ENCODE measurements at regions not wholly inside any gene's neighbourhood (a gene's known extent, or its start where the extent isn't known, plus 50 kb on each side); places are given as distances from the start of the nearest gene placed in this dataset.

DNA sequence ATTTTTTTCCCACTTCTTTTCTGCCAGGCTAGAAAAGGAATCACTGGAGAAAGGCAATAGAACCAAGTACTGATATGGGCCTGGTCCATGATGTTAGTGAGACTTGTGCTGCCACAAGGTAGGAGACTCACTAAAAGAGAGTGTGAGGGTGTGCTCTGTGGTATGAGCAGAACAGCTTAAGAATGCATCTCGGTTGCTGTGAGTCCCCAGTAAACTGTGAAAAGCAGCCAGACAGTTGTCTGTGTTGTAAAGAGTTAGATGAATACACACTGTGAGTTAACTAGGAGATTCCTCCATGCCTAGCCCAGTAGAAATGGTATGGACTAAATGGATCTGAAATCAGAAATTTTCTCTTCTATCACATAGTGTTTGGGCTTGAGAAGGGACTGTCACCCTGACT, 1177.3 kb upstream of the MIR17HG start:
- ATAC-seq (ENCODE audit: poor library complexity): no peak
- intact Hi-C loops (cut with DNase I): no loop called here
- no peak for DNase-seq

DNA sequence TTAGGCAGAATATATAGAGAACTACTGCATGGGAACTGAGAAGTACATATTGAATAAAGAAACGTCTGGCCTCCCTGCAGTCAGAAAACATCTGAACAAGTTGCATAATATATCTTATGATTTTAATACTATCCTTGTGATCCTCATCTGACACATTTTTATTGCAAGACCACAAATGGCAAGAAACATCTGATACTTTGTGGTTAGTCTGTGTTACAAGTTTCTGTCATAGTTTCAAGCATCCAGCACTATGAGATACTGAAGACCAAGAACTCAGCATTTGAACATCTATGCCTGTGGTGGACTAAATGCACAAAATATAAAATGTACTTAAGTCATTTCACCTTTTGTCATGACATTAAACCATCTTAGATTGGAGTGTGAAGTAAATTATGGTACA, 1175.8 kb upstream of the MIR17HG start:
- ATAC-seq (ENCODE audit: poor library complexity) (no peak), DNase-seq (no peak)
- intact Hi-C loops (cut with DNase I): no loop called here

DNA sequence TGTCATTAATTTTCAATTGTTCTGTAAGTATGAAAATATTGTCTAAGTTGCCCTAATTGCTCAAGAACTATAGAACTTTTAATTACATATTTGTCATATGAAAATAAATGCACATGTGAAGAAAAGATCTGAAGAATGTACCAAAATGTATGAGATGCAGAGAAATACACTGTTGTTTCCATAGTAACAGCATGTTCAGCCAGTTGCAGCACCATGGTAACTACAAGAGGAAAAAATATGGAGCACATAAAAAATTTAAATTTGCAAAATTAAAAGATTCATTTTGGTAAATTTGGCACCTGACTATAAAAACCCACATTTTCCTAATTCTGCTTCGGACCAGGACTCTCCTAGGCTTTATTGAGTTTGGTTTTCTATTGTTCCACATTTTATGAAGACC, 1170.0 kb upstream of the MIR17HG start:
- ATAC-seq (ENCODE audit: poor library complexity) (no peak), DNase-seq (no peak)
- intact Hi-C loops (cut with DNase I): no loop called here

DNA sequence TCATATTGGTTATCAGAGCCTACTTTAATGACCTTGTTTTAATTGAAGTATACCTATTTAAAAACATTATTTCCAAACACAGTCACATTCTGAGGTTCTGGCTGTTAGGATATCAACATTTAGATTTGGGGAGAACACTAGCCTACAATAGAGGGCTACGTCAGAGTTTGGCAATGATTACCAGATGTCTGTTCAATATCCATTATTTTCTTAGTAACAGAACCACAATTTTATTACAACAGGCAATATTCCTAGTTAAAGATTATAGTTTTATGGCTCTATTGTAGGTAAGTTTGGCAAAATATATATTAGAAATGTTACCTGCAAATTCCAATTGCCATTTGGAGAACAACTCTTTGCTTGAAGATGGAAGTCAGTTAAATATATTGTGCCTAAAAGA, 1163.1 kb upstream of the MIR17HG start:
- intact Hi-C loops (cut with DNase I): no loop called here
- no peak for ATAC-seq (ENCODE audit: poor library complexity)
- DNase-seq: no peak

DNA sequence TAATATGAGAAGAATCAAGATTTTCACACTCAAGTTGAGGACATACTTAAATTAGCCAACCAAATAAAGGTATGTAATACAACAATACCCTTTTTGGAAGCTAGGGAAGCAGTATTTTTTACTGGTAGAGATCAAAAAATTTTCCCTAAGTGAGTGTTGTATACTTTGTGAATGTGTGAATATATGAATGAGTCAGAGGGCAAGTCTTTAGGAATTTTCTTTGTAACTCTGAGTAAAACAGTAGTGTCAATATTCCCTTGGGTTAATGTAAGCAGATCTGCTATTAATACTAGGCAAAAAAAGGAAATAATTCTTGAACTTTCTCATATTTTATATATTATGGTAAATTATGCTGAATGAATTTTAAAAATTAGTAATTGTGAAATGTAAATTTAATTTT, 1161.8 kb upstream of the MIR17HG start:
- ATAC-seq (ENCODE audit: poor library complexity): no peak
- intact Hi-C loops (cut with DNase I): no loop called here
- DNase-seq: no peak

DNA sequence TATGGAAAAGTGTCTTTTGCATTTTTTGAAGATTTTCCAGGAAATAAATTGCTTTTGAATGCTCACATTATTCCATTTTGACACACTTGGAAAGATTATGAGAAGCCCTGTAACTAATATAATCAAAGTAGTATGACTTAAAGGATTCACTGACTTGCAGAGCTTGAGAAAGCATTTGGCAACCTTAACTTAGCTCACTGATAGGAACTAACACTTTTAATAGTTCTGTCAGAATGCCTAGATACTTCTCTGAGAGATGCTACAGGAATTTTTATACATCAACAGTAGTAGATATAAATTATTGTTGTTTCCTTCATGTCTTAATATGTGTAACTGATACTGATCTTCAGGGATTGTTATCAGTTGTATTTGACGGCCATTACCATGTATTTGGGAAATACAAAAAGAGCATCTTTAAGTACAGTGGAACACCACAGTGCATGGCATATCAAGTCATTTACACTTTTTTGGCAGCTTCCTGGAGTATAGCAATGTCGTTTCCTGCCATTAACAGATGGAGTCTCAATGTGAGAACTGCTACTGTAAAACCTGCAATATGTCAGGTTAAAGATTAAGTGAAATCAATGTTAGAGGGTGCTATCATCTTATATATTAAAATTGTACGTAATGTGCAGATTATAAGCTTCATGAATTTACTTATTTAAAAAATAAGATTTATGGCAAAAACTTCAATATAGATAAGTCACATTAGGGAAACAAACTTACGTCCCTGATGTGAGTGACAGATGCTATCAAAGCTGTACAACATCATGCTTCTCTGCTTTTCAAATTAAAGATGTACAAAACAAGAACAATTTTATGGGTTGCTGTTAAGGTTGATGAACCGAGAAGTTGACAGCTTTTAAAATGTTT, 1159.8 kb upstream of the MIR17HG start:
- intact Hi-C loops (cut with DNase I): no loop called here
- no peak for ATAC-seq (ENCODE audit: poor library complexity)
- DNase-seq: no peak

DNA sequence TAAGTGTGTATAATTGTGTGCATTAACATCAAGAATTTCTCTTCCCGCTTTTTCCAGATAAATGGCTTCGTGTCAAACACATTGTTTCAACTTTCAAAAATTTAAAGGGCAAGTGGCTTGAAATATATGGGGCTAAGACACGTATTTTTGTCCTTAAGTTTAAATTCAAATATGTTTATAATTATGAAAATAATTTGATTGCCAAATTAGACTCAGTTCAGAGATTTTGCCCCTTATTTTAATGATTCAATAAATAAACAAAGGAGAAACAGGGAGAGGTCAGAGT, 1159.2 kb upstream of the MIR17HG start:
- ATAC-seq (ENCODE audit: poor library complexity) (no peak), DNase-seq (no peak)
- intact Hi-C loops (cut with DNase I): no loop called here

DNA sequence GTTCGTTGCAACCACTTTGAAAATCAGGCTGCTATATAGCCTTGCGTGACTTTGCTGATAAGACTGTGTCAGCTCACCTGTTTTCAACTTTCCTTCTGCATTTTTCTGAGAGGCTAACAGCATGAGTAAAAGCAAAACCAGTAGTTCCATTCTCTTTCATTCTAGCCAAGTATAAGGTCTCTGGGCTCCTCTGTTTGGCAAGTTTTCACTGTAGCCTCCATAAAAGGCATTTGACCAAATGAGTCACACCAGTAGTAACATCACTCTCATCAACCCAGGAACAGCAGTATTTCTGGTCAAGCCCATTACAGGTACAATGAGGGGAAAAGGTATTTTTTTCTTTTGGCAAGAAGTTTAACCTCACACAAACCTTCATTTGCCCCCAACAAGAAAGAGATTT, 1149.8 kb upstream of the MIR17HG start:
- DNase-seq: no peak
- intact Hi-C loops (cut with DNase I): no loop called here
- ATAC-seq (ENCODE audit: poor library complexity): no peak

DNA sequence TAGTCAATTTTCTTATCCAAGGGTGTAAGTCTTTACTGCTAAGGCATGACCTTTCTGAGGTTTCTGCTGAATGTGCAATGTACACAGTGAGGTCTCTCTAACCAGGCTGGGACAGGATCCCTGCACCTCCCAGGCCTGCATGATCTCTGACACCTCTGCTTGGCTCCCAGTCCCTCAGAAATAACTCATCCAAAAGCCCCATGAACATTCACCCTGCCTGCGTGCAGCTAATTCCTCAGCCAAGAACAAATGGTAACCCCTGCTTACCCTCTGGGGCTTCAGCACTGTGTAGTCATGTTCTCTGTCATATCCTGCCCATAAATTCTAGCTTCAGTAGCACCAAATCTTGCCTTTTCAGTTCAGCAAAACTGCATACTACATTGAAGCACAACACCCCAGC, 1146.3 kb upstream of the MIR17HG start:
- ATAC-seq (ENCODE audit: poor library complexity): peak; percentile 89
- no peak for DNase-seq
- intact Hi-C loops (cut with DNase I): no loop called here

DNA sequence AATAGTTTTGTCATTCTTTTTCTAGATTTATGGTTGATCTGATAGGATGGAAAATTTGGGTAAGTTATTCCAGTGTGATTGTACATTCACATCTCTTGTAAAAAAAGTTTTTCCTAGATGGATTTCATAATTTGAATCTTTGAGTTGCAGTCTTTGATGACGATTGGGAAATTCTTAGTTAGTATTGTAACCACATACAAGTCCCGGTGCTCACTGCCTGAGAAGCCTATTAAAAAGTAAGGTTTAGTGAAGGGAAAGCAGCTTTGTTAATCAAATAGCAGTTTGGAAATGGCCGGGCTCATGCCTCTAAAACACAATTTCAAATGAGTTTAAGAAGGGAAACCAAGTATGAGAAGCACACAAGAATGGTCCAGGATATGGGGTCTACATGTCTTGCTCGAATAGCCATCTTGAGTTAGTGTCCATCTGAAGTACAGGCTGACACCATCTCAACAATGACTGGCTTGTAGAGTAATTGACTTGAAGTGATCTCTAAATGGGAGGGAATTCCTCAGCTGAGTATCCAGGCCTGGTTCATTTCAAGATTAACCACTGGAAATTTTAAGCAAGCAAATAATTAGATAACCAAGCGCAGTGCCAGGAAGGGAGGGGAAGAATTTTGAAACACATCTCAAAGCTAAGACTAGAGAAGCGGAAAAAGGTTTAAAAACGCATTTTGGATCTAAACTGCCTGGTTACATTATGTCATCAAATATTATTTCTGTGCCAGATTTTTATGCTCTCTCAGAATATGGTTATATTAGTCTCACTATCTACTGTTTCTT, 1145.6 kb upstream of the MIR17HG start:
- DNase-seq: no peak
- intact Hi-C loops (cut with DNase I): no loop called here
- ATAC-seq (ENCODE audit: poor library complexity): peak; percentile 89

DNA sequence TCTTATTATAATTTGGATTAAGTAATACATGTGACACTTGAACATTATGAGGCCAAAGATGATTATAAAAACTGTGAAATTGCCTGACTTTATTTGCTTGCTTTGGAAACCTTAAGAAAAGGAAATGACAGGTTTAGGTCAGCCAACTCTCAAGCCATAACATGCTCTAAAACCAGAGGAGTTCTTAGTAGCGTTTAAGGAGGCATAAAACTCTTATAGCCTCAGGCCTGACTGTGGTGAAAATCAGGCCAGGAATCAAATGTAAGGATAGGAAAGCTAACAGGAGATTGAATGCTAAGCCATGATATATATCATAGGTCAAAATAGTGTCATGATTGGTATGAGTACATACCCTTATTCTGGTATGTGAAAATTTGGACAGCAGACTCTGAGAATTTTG, 1142.4 kb upstream of the MIR17HG start:
- intact Hi-C loops (cut with DNase I): no loop called here
- ATAC-seq (ENCODE audit: poor library complexity) (no peak), DNase-seq (no peak)

DNA sequence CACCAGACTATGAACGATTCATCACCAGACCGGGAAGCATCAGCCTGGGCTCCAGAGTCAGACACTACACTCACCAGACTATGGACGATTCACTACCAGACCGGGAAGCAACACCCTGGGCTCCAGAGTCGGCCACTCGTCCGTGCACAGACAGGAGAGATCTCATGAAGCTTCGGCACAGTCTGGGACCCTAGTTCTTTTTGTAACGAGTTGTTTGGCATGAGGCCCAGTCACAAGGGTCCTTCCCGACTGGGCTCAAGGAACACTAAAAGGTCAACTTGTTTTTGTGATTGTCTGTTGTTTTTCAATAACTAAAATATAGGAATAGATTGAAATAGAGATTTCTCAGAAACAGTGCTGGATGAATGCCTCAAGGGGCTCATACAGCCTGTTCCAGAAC, 1141.6 kb upstream of the MIR17HG start:
- DNase-seq (no peak), ATAC-seq (ENCODE audit: poor library complexity) (no peak)
- intact Hi-C loops (cut with DNase I): no loop called here

DNA sequence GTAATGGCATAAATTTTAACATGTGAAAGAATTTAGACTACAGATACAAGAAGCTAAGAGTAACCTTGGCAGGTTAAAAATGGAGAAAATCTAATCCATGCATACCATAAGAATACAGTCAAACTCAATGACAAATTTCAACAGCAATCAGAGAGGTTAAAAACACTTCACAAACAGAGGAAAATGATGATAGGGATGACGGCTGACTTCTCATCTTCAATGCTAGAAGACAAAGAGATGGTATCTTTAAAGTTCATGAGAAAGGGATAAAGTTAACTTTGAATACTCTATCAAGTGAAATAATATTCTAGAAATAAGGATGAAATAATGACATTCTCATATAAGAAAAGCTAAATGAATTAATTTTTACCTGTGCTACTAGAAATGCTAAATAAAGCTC, 1130.2 kb upstream of the MIR17HG start:
- ATAC-seq (ENCODE audit: poor library complexity): no peak
- intact Hi-C loops (cut with DNase I): no loop called here
- no peak for DNase-seq

DNA sequence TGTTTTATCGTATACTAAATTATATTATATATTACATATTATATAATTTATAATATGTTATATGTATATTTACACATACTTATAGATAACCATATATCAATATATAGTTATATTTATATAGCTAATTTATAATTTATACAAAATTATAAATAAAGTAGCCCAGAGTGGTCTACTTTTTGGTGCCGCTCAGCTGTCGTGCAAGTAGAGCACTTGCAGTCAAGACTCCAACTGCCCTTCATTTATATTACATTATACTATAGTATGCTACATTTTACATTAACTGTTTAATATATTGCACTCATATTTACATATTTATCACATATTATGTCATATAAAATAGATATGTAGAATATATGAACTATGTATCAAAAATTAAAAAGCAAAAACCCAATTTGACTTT, 1124.7 kb upstream of the MIR17HG start:
- ATAC-seq (ENCODE audit: poor library complexity) (no peak), DNase-seq (no peak)
- intact Hi-C loops (cut with DNase I): no loop called here

DNA sequence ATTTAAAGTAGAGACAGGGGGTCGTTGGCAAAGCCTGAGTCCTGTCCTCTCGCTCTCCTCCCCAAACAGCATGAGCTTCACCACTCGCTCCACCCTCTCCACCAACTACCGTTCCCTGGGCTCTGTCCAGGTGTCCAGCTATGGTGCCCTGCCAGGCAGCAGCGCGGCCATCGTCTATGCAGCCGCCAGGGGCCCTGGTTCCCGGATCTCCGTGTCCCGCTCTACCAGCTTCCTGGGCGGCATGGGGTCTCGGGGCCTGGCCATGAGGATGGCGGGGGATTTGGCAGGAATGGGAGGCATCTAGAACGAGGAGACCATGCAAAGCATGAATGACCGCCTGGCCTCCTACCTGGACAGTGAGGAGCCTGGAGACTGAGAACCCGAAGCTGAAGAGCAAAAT, 1117.2 kb upstream of the MIR17HG start:
- DNase-seq (no peak), ATAC-seq (ENCODE audit: poor library complexity) (no peak)
- intact Hi-C loops (cut with DNase I): no loop called here

DNA sequence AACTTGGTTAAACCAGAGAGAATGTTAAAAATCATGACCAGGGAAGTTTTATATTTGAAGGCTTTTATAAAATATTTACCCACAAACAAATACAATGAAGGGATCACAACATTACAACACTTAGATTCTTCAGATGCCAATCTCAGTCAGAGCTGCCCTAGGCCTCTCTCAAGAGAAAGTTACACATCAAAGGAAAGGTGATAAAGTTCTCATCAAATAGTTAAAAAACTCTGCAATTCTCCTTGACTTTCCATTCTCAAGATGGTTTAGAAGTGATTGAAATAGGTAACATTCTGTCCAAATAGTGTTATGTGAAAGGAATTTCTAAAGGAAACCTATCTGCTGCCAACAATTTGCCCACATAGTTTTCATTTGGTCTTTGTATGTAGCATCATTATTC, 1115.2 kb upstream of the MIR17HG start:
- intact Hi-C loops (cut with DNase I): no loop called here
- DNase-seq (no peak), ATAC-seq (ENCODE audit: poor library complexity) (no peak)

DNA sequence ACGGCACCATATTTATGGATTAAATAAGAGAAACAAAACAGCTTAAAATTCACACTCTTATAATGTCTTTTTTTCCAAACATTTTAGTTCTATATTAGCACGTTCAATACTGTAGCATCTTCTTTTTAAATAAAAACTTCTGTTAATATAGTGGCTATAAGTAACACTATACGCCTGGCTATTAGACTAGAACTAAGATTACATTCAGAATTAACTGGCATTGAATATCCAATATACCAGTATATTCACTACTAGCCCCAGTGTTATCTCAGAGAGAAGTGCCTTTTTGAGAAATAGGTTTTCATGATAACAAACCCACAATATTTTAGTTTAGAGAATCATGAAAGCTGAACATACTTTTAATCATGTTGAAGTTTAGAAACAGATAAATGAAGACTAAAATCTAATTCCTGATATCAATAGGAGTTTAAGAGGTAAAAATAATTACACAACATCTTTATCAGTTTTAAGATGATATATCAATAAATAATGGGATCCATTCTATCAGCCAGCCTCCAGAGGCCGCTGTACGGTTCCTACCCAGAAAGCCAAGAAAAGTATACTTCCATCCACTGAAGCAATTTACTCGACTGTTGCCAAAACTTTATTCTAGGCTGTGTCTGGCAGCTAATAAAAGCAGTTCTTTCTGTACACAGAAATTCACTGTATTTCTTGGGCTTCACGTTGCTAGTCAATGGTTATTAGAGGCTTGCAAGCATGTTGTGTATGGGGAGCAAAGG, 1113.4 kb upstream of the MIR17HG start:
- intact Hi-C loops (cut with DNase I): no loop called here
- DNase-seq (no peak), ATAC-seq (ENCODE audit: poor library complexity) (no peak)

DNA sequence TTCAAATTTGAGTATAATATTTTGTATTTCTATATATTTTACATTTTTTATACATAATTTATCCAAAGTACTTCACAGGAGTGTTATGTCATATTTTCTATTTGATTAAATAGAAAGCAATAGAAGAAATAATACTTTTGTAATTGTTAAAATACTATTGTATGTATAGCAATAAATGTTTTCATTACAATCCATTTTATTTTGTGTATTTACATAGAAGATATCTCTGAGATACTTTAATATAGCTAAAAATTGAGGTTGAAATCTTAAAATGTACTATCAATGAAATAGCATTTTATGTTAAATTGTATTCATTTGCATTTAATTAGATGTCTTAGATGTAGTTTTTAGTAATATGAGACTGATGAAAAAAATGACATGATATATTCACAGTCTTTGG, 1109.6 kb upstream of the MIR17HG start:
- intact Hi-C loops (cut with DNase I): no loop called here
- DNase-seq (no peak), ATAC-seq (ENCODE audit: poor library complexity) (no peak)

DNA sequence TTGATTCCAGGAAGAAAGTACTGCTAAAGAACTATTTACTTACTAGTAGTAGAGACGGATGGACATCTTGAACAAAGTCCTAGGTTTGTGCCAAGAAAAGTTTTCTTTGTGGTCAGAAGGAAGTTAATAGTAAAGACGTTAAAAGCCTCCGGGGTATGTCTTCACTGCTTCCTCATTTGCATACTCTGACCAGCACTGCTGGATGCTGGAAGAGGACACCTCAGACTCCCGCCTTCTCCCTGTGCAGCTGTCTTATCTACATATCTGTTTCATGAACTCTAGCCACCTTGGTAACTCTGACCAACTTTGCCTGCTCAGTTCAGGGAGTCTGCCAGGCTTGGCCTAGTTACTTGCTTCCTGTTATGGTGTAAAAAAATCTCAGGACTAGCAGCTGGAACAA, 1109.1 kb upstream of the MIR17HG start:
- ATAC-seq (ENCODE audit: poor library complexity) (no peak), DNase-seq (no peak)
- intact Hi-C loops (cut with DNase I): no loop called here

DNA sequence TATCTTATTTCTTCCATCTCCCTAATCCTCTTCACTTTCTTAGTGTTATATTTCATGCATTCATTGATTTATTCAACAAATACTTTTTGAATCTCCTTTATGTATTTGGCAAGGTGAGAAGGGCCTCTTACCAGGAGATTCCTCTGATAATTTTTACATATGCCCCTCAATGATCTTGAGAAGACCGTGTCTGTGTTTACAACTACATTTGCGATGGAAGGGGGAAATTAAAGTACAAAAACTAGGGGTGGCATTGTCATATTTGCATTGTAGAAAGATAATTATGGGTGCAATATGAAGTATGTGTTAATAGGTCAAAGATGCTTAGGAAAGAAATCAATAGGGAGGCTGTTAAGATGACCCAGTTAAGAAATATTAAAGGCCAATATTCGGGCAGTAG, 1108.4 kb upstream of the MIR17HG start:
- DNase-seq (no peak), ATAC-seq (ENCODE audit: poor library complexity) (no peak)
- intact Hi-C loops (cut with DNase I): no loop called here

All from Right ventricle myocardium superior (tissue), 1 donor.